Dendritic cell treated with granulocyte-macrophage colony-stimulating factor and Interleukin-4, amounts not matched to agents 40 ng/mL and 50 ng/mL, for 4 days (primary cell): ENCODE measurements at regions not wholly inside any gene's neighbourhood (a gene's known extent, or its start where the extent isn't known, plus 50 kb on each side); places are given as distances from the start of the nearest gene placed in this dataset.
"Not testable (repeated sequence)": the region's sequence is repeated elsewhere in the genome, so short reads cannot be mapped to it uniquely, and the experiment has no call there.

ENCODE experiments used
- H3K27ac Mint-ChIP-seq: one replicate; pipeline ENCODE4 v1.8.0; 2022; ENCODE audit warnings: mild to moderate bottlenecking, mixed read lengths
- H3K27me3 Mint-ChIP-seq: one replicate; pipeline ENCODE4 v1.8.0; 2022; ENCODE audit warnings: mild to moderate bottlenecking, mixed read lengths
- H3K36me3 Mint-ChIP-seq: one replicate; pipeline ENCODE4 v1.8.0; 2022; ENCODE audit warnings: low read depth, mixed read lengths
- H3K4me1 Mint-ChIP-seq: one replicate; pipeline ENCODE4 v1.8.0; 2022; ENCODE audit warnings: low read depth, mixed read lengths
- H3K4me3 Mint-ChIP-seq: one replicate; pipeline ENCODE4 v1.8.0; 2022; ENCODE audit warnings: mild to moderate bottlenecking, moderate library complexity, mixed read lengths
- H3K9me3 Mint-ChIP-seq: one replicate; pipeline ENCODE4 v1.8.0; 2022; ENCODE audit warnings: mixed read lengths
- intact Hi-C: fragments of 100-400 bp; cut with micrococcal nuclease; formaldehyde crosslinking; loops from one replicate; pipeline ENCODE4 v1.15.0; 2022

- H3K27me3 Mint-ChIP-seq, H3K27ac Mint-ChIP-seq, H3K4me3 Mint-ChIP-seq, H3K4me1 Mint-ChIP-seq, H3K9me3 Mint-ChIP-seq, H3K36me3 Mint-ChIP-seq, intact Hi-C loops: not testable (repeated sequence)
These were observed 75.9 kb downstream of the OR4F16 start for GRCh38 chr1:610538-610937.

- H3K4me3 Mint-ChIP-seq, H3K27me3 Mint-ChIP-seq, H3K27ac Mint-ChIP-seq, H3K4me1 Mint-ChIP-seq, intact Hi-C loops, H3K36me3 Mint-ChIP-seq, H3K9me3 Mint-ChIP-seq: not testable (repeated sequence)
These were observed 77.3 kb downstream of the OR4F16 start for GRCh38 chr1:609161-609560.

- not testable (repeated sequence) for H3K9me3 Mint-ChIP-seq, H3K36me3 Mint-ChIP-seq
- peak overlapping the region; percentile 78 for H3K4me3 Mint-ChIP-seq
These were observed 81.2 kb downstream of the OR4F16 start for GRCh38 chr1:605279-605678.

GRCh38 chr1:588211-588610, 98.2 kb downstream of the OR4F16 start:
- H3K27ac Mint-ChIP-seq, H3K4me1 Mint-ChIP-seq, H3K27me3 Mint-ChIP-seq, H3K9me3 Mint-ChIP-seq, intact Hi-C loops, H3K4me3 Mint-ChIP-seq, H3K36me3 Mint-ChIP-seq: not testable (repeated sequence)

More at GRCh38 chr1:605279-605678, 81.2 kb downstream of the OR4F16 start:
- H3K27me3 Mint-ChIP-seq, H3K4me1 Mint-ChIP-seq, intact Hi-C loops: not testable (repeated sequence)
- peak overlapping the region; percentile 52 for H3K27ac Mint-ChIP-seq

GRCh38 chr1:585992-586391, 100.5 kb downstream of the OR4F16 start:
- H3K4me3 Mint-ChIP-seq, H3K27me3 Mint-ChIP-seq, intact Hi-C loops, H3K9me3 Mint-ChIP-seq, H3K4me1 Mint-ChIP-seq, H3K36me3 Mint-ChIP-seq, H3K27ac Mint-ChIP-seq: not testable (repeated sequence)
